SHP77 treated with DMSO at 0.1 percent for 48 hours (cell line): ENCODE measurements at regions not wholly inside any gene's neighbourhood (a gene's known extent, or its start where the extent isn't known, plus 50 kb on each side); places are given as distances from the start of the nearest gene placed in this dataset.
"Not testable (repeated sequence)": the region's sequence is repeated elsewhere in the genome, so short reads cannot be mapped to it uniquely, and the experiment has no call there.

Experiments
- DNase-seq: peaks from one replicate; lab custom pipeline; 2025; lab: John Stamatoyannopoulos, UW

DNA sequence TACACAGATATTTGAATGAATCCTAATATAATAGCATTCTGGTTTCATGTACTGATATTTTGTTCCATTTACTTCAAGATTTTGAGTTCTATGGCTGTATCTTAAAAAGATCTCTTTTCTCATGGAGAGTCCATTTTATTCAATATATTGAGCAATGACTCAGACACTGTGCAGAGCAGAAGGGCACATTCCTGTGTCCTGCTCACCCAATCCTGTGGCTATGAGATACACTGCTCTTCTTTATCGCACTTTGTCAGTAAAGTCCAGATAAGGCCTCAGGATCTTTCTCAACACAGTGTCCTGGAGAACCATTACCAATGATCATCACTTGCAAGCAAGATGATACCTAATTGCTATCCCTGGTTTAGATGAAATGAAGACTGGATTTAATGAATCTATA, 155.0 kb downstream of the CYSLTR2 start:
- DNase-seq, result no peak

DNA sequence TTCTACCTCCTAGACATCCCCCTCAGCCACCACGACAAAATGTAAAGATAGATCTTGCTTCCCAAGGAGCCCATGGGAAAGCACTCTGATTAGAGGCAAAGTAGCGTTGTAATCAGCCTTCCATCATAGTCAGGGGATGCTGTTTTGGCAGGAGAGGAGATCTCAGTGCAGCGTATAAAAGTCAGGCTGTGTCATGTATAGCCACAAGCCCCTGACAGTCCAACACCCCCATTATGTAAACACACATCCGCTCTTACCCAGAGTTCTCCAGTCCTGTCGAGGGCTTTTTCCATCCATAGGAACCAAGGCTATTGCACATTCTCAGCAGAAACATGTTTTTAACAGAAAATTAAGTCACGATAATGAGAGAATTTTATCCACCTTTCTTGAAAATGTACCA, 156.3 kb downstream of the CYSLTR2 start:
- DNase-seq, result no peak

- DNase-seq, result no peak
These were observed 159.8 kb downstream of the CYSLTR2 start for GRCh38 chr13:48813518-48813917.

GRCh38 chr13:48816700-48817099, 159.0 kb upstream of the FNDC3A start:
- no peak for DNase-seq

- no peak for DNase-seq
These were observed 158.4 kb upstream of the FNDC3A start for GRCh38 chr13:48817166-48817802.

DNA sequence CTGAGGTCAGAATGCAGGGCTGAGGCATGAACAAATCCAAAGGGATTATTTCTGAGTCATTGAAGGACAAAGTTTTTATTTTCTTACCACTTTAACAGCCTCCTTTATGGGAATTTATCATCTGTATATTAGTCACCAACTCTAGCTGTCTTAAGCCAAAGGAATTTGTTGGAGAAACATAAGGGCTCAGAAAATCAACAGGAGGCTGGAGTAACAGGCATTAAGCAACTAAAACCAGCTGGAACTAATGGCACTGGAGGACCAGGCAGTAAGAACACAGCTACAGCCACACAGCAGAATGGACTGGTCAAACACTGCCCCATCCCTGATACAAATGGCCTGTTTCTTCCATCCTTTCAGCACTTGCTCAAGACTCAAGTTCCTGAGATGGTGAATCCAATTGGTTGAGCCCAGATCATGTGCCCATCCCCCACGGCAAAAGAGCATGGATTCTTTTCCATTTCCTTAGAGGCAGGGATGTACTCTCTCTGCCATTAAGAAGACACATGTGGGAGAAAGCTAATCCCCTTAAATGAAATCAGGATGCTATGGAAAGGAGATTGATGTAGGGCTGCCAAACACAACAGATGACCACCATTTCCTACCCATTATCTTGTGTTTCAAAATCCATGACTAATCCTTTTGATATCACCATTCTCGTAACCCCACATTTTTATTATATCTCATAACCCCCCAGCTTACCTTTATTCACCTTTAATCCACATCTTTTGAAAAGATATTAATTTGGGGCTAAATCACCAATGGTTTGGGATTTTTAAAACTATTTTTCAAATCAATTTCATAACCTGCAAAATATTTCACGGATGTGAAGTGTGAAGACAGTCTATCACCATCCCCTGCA, 157.0 kb upstream of the FNDC3A start:
- DNase-seq, result no peak

DNA sequence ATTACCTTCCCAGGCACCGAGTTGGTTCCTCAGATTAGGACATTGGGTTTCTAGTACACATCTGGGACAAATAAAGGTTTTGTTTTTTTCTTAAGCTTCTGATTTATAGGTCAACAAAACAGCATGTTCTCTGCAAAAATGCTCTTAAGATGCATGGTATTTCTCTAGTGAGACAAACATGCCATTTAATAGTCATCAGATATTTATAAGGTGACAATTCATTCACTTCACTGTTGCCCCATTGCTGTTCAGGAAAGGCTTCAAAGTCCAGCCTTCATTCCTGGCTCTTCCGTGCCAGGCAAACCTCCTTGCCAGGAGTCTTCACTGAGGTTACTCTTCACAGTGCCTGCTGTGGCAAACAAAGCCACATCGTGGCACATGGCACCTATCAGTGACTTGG, 156.3 kb upstream of the FNDC3A start:
- no peak for DNase-seq

- DNase-seq, result no peak
These were observed 155.8 kb upstream of the FNDC3A start for GRCh38 chr13:48819899-48820298.

GRCh38 chr13:48823526-48823925, 152.2 kb upstream of the FNDC3A start:
- not testable (repeated sequence) for DNase-seq

DNA sequence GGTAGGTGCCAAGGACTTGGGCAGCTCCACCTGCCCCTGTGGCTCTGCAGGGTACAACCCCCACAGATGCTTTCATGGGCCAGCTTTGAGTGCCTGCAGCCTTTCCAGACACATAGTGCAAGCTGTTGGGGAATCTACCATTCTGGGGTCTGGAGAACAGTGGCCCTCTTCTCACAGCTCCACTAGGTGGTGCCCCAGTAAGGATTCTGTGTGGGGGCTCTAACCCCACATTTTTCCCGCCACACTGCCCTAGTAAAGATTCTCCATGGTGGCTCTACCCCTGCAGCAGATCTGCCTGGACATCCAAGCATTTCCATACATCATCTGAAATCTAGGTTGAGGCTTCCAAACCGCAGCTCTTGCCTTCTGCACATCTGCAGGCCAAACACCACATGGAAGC, 149.7 kb upstream of the FNDC3A start:
- no peak for DNase-seq

GRCh38 chr13:48826922-48827454, 148.7 kb upstream of the FNDC3A start:
- DNase-seq, result not testable (repeated sequence)

GRCh38 chr13:48827709-48828108, 148.0 kb upstream of the FNDC3A start:
- no peak for DNase-seq

DNA sequence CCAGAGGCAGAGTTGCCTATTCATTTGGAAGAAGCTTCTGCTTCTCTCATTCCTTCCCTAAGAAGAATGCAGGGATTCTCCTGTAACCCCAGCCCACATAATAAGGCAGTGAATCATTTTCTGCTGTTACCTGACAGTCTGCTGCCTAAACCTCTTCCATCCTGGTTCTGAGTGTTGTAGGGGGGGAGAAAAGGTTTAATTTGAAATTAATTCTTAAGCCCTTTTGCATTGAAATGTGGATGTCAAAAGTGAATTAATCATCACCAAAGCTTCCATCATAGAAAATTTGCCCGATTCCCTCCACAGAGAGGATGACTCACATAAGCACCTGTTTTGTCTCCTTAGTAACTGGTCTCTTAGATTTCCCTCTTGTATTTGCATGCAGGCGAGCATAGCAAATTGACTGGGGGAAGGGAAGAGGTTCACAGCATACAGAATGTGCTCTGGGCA, 146.7 kb upstream of the FNDC3A start:
- peak; percentile 50 for DNase-seq

GRCh38 chr13:48829536-48829935, 146.2 kb upstream of the FNDC3A start:
- no peak for DNase-seq

GRCh38 chr13:48831248-48831647, 144.5 kb upstream of the FNDC3A start:
- no peak for DNase-seq

DNA sequence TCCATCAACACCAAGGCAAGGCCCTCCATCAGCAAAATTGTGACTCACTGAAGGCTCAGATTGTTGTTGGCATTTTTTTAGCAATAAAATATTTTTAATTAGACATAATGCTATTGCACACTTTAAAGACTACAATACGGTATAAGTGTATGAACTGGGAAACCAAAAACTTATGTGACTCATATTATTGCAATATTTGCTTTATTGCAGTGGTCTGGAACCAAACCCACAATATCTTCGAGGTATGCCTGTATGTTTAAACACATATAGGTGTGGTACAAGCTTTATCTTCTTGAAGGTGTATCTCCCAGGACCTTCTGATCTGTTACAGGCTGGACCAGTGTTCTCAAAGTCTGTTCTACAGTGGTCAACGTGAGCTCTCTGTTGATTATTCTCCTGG, 142.3 kb upstream of the FNDC3A start:
- no peak for DNase-seq

DNA sequence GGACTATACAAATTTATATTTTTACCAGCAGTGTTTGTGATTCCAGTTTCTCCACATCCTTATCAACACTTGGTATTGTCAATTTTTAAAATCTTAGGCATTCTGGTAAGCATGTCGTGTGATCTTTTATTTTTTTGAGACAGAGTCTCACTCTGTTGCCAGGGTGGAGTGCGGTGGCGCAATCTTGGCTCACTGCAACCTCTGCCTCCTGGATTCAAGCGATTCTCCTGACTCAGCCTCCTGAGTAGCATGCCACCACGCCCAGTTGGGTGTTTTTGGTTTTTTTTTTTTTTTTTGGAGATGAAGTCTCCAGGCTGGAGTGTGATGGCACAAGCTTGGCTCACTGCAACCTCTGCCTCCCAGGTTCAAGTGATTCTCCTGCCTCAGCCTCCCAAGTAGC, 140.4 kb upstream of the FNDC3A start:
- DNase-seq, result not testable (repeated sequence)

DNA sequence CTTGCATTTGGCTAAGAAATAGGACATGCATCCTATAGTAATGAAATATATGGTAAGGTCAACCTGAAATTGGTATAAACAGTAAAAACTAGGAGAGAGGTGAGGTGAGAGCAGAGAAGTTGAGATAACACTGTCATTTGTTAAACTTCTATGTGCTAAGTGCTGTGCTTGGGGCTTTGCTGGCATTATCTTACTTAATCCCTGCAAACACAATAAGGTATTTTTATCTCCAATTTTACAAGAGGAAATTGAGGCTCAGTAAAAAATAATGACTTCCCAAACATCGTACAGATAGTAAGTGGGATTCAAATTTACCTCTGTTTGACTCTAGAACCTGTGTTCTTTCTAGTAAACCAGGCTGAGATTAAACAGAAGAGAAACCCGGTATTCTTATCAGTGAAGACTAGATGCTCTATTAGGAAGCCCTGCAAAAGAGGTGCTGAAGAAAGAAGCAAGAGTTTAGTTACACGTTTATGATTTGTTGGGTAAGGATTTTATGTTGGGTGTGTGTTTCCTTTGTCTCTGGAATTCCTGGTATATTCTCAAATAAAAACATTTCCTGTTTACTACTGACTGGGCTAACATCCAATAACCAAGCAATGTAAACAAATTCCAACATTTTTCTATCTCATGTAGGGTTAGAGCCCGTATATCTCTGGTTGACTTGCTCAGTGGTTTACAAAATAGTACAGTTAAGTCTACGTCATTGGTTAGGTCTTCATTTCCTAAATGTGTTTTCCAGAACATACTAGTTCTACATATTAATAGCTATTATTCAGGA, 137.3 kb upstream of the FNDC3A start:
- no peak for DNase-seq

GRCh38 chr13:48839171-48839570, 136.5 kb upstream of the FNDC3A start:
- DNase-seq, result no peak

DNA sequence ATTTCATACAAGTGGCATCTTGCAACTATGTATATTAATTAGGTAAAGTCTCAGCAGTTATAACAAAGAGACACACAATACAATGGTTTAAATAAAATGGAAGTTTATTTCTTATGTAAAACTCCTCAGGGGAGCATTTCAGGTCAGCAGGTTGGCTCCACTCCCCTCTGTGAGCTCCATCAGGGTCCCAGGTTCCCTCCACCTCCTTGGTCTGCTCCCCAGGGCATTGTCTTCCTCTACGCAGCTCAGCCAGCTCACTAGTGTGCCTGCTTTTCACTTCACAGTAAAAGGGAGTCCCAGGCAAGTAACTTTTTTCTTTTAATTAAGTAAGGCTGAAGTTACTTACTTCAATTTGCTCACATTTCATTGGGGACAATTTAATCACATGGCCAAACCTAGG, 135.3 kb upstream of the FNDC3A start:
- no peak for DNase-seq

DNA sequence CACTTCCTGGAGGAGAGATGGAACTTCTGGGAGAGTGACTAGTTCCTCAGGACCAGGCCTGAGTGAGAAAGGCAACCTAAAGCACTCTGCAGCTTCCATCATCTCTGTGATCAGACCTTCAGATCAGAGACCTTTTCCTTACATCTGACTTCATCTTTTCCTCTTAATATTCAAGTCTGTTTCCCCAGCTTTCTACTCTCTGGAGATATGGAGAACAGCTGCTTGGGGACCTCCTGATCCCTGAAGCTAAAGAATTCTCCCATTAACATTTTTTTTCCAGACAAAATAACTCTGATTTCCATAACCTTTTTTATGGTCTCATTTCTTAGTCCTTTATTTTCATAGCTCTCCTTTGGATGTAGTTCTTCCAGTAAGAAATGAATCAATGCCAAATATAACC, 133.4 kb upstream of the FNDC3A start:
- no peak for DNase-seq

DNA sequence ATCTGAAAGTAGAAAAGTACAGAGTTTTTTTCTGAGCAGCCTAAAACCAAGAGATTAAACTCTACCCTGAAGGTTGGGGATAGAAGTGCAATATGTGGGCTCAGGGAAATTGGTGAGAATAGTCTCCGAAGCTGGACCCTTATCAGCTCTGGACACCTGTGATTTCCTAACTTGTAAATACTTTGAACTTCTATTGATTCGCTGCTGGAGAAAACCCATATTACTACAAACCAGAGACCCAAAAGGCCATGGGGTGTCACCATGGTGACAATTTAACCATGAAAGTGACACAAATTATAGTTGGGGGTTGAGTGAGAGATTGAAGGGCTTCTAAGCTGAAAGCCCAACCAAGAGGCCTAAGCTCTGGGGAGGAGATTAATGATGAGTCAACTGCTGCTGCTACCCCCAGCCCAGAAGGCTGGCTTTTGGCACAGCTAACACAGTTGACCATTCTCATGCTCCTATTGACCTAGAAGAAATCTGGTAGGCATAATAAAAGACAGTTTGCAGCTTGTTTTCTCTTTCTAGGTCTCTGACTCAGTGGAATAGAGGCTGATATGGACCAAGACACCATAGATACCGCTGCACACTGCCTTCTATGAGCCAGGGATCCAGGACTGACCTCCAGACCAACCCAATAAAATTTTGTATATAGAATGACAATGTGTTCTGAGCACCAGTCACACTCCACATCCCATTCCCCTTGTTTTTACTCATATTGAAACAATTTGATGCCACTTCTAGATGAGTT, 131.9 kb upstream of the FNDC3A start:
- no peak for DNase-seq
